OCI-LY1 (cell line): ENCODE measurements at regions not wholly inside any gene's neighbourhood (a gene's known extent, or its start where the extent isn't known, plus 50 kb on each side); places are given as distances from the start of the nearest gene placed in this dataset.

Experiments used
- H2AFZ ChIP-seq: fragments of 200-600 bp; sonication (generic), shearing (Covaris generic); 2 replicates; pipeline ENCODE4 v1.6.0; 2014; ENCODE audit warnings: antibody characterized with exemption, mild to moderate bottlenecking, low read length
- H3F3A ChIP-seq: fragments of 200-600 bp; sonication (generic), shearing (Covaris generic); 2 replicates; pipeline ENCODE4 v1.6.0; 2014; ENCODE audit warnings: mild to moderate bottlenecking, antibody characterized with exemption, low read length, moderate library complexity; ENCODE audit not compliant: insufficient read depth
- H3K27ac ChIP-seq: fragments of 200-600 bp; sonication (generic); 2 replicates; pipeline ENCODE4 v1.5.1; 2014; ENCODE audit warnings: low read length, mixed run types, mild to moderate bottlenecking, low read depth; ENCODE audit not compliant: poor library complexity, severe bottlenecking
- H3K27me3 ChIP-seq: fragments of 200-600 bp; sonication (generic); 2 replicates; pipeline ENCODE4 v1.6.0; 2014; ENCODE audit warnings: antibody characterized with exemption, mild to moderate bottlenecking, low read length, moderate library complexity; ENCODE audit not compliant: insufficient read depth
- H3K36me3 ChIP-seq: fragments of 200-600 bp; sonication (generic); 2 replicates; pipeline ENCODE4 v1.6.1; 2014; ENCODE audit warnings: mild to moderate bottlenecking, antibody characterized with exemption, low read length, moderate library complexity, mixed read lengths; ENCODE audit not compliant: insufficient read depth
- H3K4me1 ChIP-seq: fragments of 200-600 bp; sonication (generic); 2 replicates; pipeline ENCODE4 v1.5.1; 2014; ENCODE audit warnings: mild to moderate bottlenecking, low read length, moderate library complexity; ENCODE audit not compliant: insufficient read depth, severe bottlenecking
- H3K4me2 ChIP-seq: fragments of 200-600 bp; sonication (generic), shearing (Covaris generic); 2 replicates; pipeline ENCODE4 v1.6.1; 2014; ENCODE audit warnings: low read length
- H3K4me3 ChIP-seq: fragments of 200-600 bp; sonication (generic); 2 replicates; pipeline ENCODE4 v1.5.1; 2014; ENCODE audit warnings: low read length, low read depth, mild to moderate bottlenecking, mixed read lengths; ENCODE audit not compliant: poor library complexity, severe bottlenecking
- H3K79me2 ChIP-seq: fragments of 200-600 bp; shearing (Covaris generic); 2 replicates; pipeline ENCODE4 v1.6.1; 2016; ENCODE audit warnings: mixed run types, low read length, mixed read lengths; ENCODE audit not compliant: insufficient read depth
- H3K9ac ChIP-seq: fragments of 200-600 bp; sonication (generic), shearing (Covaris generic); 2 replicates; pipeline ENCODE4 v1.6.1; 2014; ENCODE audit warnings: mild to moderate bottlenecking, low read length, mixed read lengths
- H3K9me2 ChIP-seq: fragments of 200-600 bp; sonication (generic), shearing (Covaris generic); 2 replicates; pipeline ENCODE4 v1.6.1; 2014; ENCODE audit warnings: low read depth, mild to moderate bottlenecking, low read length, mixed read lengths
- H3K9me3 ChIP-seq: fragments of 200-600 bp; shearing (Covaris generic); 2 replicates; pipeline ENCODE4 v1.6.1; 2014; ENCODE audit warnings: low read length, mixed read lengths
- H4K20me1 ChIP-seq: fragments of 200-600 bp; sonication (generic), shearing (Covaris generic); 2 replicates; pipeline ENCODE4 v1.6.0; 2016; ENCODE audit warnings: mild to moderate bottlenecking, low read length; ENCODE audit not compliant: insufficient read depth
- EZH2 ChIP-seq: fragments of 200-600 bp; sonication (generic), shearing (Covaris generic); IDR thresholded peaks from 2 replicates; pipeline ENCODE4 v1.8.0; 2017; ENCODE audit warnings: borderline replicate concordance, mixed run types, mild to moderate bottlenecking, antibody characterized with exemption, low read length, moderate library complexity, mixed read lengths
- TF ChIP-seq, protein P1 (sequence below): fragments of 200-600 bp; sonication (generic), shearing (Covaris generic); IDR thresholded peaks from 2 replicates; pipeline ENCODE4 v1.5.1; 2017; ENCODE audit warnings: mild to moderate bottlenecking, antibody characterized with exemption, low read length, moderate library complexity, mixed read lengths

- Histone ChIP-seq H3K4me1 (no peaks in the 10 kb centered on the region), H3K79me2 (no peaks in the 10 kb centered on the region), H2AFZ (no peak overlapping the region), H3K9ac (no peak overlapping the region), H3F3A (no peaks in the 10 kb centered on the region), H3K4me2 (no peak overlapping the region), H3K27me3 (no peaks in the 10 kb centered on the region), H3K27ac (no peak overlapping the region), H3K36me3 (no peaks in the 10 kb centered on the region), H3K9me2 (no peaks in the 10 kb centered on the region), H3K9me3 (no peaks in the 10 kb centered on the region), H4K20me1 (no peaks in the 10 kb centered on the region), H3K4me3 (no peak overlapping the region)
- no peak for TF ChIP-seq EZH2
- TF ChIP-seq, protein P1, sequence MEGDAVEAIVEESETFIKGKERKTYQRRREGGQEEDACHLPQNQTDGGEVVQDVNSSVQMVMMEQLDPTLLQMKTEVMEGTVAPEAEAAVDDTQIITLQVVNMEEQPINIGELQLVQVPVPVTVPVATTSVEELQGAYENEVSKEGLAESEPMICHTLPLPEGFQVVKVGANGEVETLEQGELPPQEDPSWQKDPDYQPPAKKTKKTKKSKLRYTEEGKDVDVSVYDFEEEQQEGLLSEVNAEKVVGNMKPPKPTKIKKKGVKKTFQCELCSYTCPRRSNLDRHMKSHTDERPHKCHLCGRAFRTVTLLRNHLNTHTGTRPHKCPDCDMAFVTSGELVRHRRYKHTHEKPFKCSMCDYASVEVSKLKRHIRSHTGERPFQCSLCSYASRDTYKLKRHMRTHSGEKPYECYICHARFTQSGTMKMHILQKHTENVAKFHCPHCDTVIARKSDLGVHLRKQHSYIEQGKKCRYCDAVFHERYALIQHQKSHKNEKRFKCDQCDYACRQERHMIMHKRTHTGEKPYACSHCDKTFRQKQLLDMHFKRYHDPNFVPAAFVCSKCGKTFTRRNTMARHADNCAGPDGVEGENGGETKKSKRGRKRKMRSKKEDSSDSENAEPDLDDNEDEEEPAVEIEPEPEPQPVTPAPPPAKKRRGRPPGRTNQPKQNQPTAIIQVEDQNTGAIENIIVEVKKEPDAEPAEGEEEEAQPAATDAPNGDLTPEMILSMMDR, result no peak
Observed at GRCh38 chr10:36178616-36179015, 536.5 kb upstream of the FZD8 start.

- Histone ChIP-seq H3K27ac (no peak overlapping the region), H3F3A (no peaks in the 10 kb centered on the region), H3K4me1 (no peaks in the 10 kb centered on the region), H3K27me3 (no peaks in the 10 kb centered on the region), H3K9me2 (no peaks in the 10 kb centered on the region), H3K79me2 (no peaks in the 10 kb centered on the region), H3K4me3 (no peak overlapping the region), H2AFZ (no peak overlapping the region), H3K9ac (no peak overlapping the region), H4K20me1 (no peaks in the 10 kb centered on the region), H3K9me3 (no peaks in the 10 kb centered on the region), H3K4me2 (no peak overlapping the region), H3K36me3 (no peaks in the 10 kb centered on the region)
- TF ChIP-seq EZH2, result no peak
- TF ChIP-seq, protein P1, result no peak
Observed at GRCh38 chr10:36177071-36177470, 535.0 kb upstream of the FZD8 start.

- Histone ChIP-seq H3K36me3 (no peaks in the 10 kb centered on the region), H3K4me1 (no peaks in the 10 kb centered on the region), H3K4me3 (no peak overlapping the region), H2AFZ (no peak overlapping the region), H3K9me3 (no peaks in the 10 kb centered on the region), H3F3A (no peaks in the 10 kb centered on the region), H3K27me3 (no peaks in the 10 kb centered on the region), H3K9ac (no peak overlapping the region), H3K79me2 (no peaks in the 10 kb centered on the region), H4K20me1 (no peaks in the 10 kb centered on the region), H3K4me2 (no peak overlapping the region), H3K9me2 (no peaks in the 10 kb centered on the region), H3K27ac (no peak overlapping the region)
- TF ChIP-seq, protein P1, result no peak
- TF ChIP-seq EZH2, result no peak
Observed at GRCh38 chr10:36175954-36176353, 533.9 kb upstream of the FZD8 start.
